ENCODE measurements at regions not wholly inside any gene's neighbourhood (a gene's known extent, or its start where the extent isn't known, plus 50 kb on each side); places are given as distances from the start of the nearest gene placed in this dataset.
"Not testable (repeated sequence)": the region's sequence is repeated elsewhere in the genome, so short reads cannot be mapped to it uniquely, and the experiment has no call there.

DNA sequence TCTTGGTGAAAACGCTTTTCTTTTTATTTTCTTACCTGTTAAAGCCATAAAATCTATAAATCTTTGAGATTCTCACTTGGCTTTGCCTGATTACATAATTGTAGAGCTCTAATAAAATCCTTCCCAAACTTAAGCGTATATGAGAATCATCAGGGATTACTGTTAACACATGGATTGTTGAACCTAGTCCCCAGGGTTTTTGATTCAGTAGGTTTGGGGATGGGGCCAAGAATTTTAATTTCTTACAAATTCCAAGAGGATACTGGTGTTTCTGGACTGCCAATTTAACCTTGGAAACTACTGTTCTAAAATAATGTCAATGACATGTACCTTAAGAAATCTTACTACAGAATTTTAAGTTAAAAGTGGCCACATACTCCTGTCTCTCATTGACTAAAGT is 694.2 kb downstream of the BRINP3 start:
- DNase-seq = no peak

- DNase-seq = no peak
Observed at GRCh38 chr1:189786761-189787160, 690.9 kb downstream of the BRINP3 start.

GRCh38 chr1:189787201-189787600 is 690.5 kb downstream of the BRINP3 start:
- no peak for DNase-seq

- DNase-seq = no peak
Observed at GRCh38 chr1:189790335-189790734, 687.3 kb downstream of the BRINP3 start.

GRCh38 chr1:189803364-189803763 is 674.3 kb downstream of the BRINP3 start:
- no peak for DNase-seq

- no peak for DNase-seq
Observed at GRCh38 chr1:189804352-189804751, 673.3 kb downstream of the BRINP3 start.

- DNase-seq = no peak
Observed at GRCh38 chr1:189805735-189806134, 671.9 kb downstream of the BRINP3 start.

DNA sequence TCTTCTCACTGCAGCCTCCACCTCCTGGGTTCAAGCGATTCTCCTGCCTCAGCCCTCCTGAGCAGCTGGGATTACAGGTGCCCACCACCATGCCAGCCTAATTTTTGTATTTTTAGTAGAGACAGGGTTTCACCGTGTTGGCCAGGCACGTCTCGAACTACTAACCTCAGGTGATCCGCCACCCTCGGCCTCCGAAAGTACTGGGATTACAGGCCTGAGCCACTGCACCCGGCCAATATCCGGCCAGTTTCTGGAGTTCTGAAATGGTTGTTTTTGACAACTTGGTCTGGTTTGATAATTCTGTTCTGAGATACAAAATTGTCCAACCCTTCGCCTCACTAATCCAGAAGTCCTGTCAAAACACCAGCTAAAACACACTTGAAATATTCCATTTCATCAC is 667.0 kb downstream of the BRINP3 start:
- DNase-seq = not testable (repeated sequence)

GRCh38 chr1:189811960-189812359 is 665.7 kb downstream of the BRINP3 start:
- no peak for DNase-seq

- DNase-seq = no peak
Observed at GRCh38 chr1:189816558-189816957, 661.1 kb downstream of the BRINP3 start.

DNA sequence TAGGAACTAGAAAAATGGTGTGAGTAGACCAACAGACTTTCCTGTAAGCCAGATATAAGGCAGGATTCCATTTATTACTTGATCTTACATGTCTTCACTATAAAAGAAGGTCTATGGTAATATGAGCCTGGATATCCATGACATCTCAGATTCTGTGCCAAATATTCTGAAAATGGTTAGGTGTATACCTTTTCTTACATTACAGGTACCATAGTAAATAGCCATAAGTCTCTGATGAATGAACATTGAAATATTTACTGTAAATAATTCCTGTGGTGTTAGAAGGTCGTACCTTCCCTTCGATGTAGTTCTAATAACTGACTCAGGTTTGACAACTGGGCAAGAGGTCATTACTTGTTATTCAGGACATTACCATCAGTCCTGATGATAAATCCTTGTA is 657.9 kb downstream of the BRINP3 start:
- no peak for DNase-seq

- DNase-seq = peak; percentile 18
Observed at GRCh38 chr1:189821833-189822232, 655.8 kb downstream of the BRINP3 start.

DNA sequence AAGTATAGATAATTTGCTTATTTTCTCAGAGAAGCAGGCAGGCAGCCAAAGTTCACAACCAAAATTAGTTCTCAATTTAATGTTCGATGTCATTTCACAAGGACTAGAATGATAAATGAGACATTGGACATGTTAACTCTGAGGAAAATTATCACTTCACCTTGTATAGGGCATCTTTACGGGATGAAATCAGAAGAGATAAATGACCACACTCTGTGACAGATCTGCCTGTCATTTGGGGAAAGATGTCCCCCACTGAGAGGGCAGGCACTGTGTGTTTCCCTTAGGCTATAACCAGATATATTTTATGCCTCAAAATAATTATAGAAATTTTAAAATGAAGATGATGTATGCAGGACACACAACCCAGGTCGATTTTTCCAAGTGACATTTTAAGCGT is 642.9 kb downstream of the BRINP3 start:
- DNase-seq = no peak

DNA sequence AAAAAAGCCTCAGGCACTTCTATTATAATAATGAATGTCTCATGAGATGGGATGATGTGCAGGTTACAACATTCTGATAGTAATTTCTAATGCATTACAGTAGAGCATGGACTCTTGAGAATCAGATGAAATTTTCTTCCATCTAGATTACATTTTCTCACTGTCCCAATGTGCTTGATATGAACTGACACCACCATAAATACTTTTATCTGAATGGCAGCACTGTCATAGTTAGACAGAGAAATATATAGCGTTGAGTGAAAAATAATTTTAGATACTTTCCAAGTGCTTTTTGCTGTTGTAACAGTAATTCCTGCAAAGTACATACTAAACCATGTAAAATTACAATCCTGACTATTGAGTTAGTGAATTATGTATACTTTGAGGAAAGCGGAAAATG is 630.1 kb downstream of the BRINP3 start:
- no peak for DNase-seq

DNA sequence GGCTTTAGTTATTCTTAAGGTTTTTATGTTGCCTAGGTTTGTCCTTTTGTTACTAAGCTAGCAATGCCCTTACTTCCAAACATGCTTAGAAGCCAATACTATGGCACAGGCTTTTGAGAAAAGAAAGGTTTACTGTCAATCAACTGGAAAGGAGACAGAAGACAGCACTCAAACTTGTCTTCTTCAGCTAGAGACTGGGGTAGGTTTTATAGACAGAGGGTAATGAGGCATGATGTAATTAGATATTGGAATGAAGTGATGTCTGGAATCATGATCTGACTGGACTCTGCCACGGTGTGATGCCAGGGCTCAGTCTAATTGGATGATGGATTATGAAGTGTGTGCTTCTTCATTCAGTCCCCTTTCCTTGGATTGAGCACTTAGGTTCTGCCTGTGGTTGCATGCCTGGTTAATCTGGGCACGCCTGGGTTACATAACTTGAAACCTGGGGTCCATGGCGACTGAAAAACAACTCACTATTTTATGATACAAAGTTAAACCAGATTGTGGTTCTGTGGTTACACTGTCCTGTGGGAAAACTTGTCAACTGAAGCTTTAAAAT is 625.8 kb downstream of the BRINP3 start:
- DNase-seq = no peak

GRCh38 chr1:189859385-189859977 is 618.2 kb downstream of the BRINP3 start:
- no peak for DNase-seq

DNA sequence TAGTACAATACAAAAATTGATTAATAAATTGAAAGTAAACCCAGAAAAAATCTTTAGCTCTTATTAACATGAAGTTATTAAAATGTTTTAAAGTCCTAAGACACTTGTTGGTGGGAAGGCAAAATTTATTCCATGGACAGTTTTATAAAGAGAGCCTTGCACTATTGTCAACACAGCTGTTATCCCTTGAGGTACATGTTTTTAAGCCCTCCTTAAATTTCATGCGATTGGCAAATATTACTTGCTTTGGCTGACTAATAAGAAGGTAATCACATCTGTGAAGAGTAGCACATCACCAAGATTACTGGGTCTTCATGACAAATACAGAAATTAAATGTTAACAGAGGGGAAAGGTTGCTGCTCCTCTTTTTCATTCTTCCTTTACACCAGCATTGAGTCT is 611.1 kb downstream of the BRINP3 start:
- DNase-seq = no peak

DNA sequence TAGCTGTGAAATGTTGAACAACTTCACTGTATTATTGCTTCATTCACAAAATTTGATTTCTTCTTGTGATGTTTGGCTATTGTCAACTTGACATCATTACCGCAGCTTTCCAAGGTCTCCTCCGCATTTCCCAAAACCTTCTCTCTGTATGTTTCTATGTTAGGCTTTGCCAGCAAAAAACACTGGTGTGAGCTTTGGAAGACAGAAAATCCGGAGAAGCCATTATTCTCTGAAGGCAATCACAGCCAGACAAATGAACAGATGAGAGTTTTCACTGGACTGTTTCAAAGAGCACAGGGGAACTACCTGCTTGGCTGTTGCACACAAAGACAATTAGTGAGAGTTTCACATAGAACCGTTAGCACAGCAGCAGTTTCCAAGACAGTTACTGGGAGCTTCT is 609.6 kb downstream of the BRINP3 start:
- DNase-seq = no peak

GRCh38 chr1:189874715-189875435 is 602.8 kb downstream of the BRINP3 start:
- no peak for DNase-seq

DNA sequence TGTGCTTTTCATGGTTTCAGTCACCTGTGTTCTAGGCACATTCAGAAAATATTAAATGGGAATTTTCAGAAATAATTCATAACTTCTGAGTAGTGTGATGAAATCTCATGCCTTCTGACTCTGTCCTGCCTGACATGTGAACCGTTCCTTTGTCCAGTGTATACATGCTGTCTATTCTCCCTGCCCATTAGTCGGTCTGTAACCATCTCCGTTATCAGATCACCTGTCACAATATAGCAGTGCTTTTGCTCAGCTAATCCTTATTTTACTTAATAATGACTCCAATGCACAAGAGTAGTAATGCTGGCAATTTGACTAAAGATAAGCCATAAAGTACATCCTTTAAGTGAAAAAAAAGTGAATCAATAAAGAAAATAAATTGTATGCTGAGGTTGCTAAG is 597.5 kb downstream of the BRINP3 start:
- no peak for DNase-seq

GRCh38 chr1:189899686-189900425 is 577.8 kb downstream of the BRINP3 start:
- no peak for DNase-seq

DNA sequence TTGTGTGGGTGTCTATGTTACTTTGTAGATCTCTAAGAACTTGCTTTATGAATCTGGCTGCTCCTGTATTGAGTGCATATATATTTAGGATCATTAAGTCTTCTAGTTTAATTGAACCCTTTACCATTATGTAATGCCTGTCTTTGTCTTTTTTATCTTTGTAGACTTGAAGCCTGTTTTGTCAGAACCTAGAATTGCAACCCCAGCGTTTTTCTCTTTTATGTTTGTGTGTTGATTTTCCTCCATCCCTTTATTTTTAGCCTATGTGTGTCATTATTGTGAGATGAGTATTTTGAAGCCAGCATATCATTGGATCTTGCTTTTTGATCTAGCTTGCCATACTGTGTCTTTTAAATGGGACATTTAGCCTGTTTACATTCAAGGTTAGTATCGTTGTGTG is 573.2 kb downstream of the BRINP3 start:
- no peak for DNase-seq

GRCh38 chr1:189908113-189908512 is 569.6 kb downstream of the BRINP3 start:
- DNase-seq = no peak

All from skin of body (tissue), 1 donor.